ENCODE measurements at regions not wholly inside any gene's neighbourhood (a gene's known extent, or its start where the extent isn't known, plus 50 kb on each side); places are given as distances from the start of the nearest gene placed in this dataset.
"Not testable (repeated sequence)": the region's sequence is repeated elsewhere in the genome, so short reads cannot be mapped to it uniquely, and the experiment has no call there.

DNA sequence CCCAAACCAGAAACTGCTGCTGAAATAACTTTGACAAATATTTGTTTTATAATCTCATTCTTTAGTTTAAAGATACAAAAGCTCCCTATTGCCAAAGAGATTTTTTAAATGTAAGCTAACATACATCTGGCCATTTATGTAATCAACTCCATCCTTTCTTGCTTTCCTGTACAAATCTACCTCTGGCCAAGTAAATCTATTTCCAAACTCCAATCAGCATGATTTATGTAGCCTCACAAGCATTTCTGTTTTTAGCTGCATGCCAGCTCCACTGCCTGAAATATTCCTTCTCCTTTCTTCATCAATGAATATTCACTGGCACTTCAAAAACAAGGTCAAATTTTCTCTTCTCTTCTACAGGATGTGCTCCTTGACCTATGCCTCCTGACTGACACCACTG is 80.0 kb downstream of the SHOX2 start:
- no peak for DNase-seq

DNA sequence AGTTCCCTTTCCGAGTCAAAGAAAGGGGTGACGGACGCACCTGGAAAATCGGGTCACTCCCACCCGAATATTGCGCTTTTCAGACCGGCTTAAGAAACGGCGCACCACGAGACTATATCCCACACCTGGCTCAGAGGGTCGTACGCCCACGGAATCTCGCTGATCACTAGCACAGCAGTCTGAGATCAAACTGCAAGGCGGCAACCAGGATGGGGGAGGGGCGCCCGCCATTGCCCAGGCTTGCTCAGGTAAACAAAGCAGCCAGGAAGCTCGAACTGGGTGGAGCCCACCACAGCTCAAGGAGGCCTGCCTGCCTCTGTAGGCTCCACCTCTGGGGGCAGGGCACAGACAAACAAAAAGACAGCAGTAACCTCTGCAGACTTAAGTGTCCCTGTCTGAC is 86.3 kb downstream of the SHOX2 start:
- not testable (repeated sequence) for DNase-seq

DNA sequence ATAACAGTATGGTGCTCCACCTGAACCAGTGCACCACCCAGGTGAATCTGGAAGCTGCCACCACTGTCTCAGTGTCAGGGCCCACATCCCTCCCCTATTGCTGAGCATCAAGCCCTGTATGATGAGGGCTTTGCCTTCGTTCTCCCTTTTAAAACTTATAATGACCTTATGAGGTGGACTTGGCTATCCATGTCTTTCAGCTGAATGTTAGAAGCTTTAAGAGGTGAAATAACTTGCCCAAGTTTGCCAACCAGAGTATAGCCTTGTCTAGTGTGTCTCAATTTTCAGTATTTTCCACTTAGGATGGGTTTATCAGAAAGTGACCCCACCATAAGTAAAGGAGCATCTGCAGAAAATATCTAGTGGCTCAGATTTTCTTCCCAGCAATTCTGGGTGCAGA is 87.8 kb downstream of the SHOX2 start:
- no peak for DNase-seq

- no peak for DNase-seq
Measured at GRCh38 chr3:158012901-158013300, 93.3 kb downstream of the SHOX2 start.

GRCh38 chr3:158005391-158006100 is 100.7 kb downstream of the SHOX2 start:
- no peak for DNase-seq

- DNase-seq, result no peak
Measured at GRCh38 chr3:157999246-157999645, 107.0 kb downstream of the SHOX2 start.

DNA sequence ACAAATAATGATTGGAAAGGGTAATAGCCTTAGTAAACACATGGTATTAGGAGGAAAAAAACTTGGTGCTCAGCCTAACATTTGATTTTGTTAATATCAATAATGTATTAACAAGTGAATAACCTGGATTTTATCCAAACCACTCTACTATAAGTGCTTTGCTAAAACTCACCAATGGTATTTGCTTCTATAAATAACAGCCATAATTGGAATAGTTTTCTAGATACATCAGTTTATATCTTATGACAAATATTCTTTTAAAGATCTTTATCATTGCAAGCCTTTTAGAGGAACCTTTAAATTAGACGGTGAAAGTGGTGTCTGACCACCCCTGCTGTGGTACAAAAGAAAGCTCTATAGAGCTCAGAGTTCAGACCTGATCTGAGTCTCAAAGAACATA is 123.9 kb downstream of the SHOX2 start:
- DNase-seq, result no peak

GRCh38 chr3:157981819-157982218 is 124.4 kb downstream of the SHOX2 start:
- no peak for DNase-seq

- DNase-seq, result no peak
Measured at GRCh38 chr3:157979022-157979421, 127.2 kb downstream of the SHOX2 start.

GRCh38 chr3:157961665-157962064 is 144.6 kb downstream of the SHOX2 start:
- DNase-seq, result no peak

DNA sequence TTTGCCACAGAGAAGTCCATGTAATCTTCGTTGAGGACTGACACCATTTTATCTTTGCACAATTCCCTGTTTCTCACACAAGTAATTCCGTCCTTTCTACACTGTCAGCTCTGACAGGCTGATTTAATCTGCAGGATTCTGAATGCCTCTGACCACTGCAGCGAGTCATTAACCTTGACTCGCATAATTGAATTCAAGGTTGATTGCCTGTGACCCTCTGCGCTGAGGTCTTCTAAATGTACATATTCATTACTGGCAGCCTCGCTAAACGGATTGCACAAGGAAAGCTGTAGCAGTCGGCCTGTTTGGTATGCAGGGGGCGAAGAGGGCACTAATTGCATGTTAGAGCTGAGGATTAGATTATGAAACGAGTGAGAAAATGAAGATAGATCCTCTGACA is 147.8 kb downstream of the SHOX2 start:
- DNase-seq, result no peak

DNA sequence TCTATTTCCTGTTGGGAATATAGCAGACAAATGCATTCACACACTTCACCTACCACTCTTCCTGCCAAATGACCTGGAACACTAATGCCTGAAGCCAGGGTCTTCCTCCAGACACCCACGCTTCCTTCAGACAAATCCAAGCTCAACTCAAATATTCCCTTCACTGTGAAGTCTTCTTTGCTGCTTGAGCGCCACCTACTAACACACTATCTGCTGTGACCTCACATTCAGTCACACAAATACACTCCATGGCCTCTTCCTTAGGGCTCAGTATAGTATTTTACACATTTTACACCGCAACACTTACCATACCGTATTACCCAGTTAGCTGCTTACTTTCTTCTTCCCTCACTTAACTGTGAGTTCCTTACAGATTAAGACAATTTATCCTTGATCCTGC is 149.4 kb downstream of the SHOX2 start:
- DNase-seq, result no peak

GRCh38 chr3:157956176-157956575 is 150.0 kb downstream of the SHOX2 start:
- DNase-seq, result no peak

DNA sequence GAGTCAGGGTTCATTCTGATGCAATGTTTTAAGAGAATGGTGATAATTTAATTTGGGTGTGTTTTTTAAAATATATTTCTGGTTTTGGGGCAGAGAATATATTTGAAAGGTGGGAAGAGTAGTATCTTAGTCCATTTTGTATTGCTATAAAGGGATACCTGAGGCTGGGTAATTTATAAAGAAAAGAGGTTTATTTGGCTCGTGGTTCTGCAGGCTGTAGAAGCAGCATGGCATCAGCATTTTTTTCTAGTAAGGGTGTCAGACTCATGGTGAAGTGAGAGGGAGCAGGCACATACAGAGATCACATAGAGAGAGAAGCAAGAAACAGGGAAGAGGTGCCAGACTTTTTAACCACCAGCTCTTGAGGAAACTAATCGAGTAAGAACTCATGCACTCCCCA is 152.7 kb downstream of the SHOX2 start:
- no peak for DNase-seq

DNA sequence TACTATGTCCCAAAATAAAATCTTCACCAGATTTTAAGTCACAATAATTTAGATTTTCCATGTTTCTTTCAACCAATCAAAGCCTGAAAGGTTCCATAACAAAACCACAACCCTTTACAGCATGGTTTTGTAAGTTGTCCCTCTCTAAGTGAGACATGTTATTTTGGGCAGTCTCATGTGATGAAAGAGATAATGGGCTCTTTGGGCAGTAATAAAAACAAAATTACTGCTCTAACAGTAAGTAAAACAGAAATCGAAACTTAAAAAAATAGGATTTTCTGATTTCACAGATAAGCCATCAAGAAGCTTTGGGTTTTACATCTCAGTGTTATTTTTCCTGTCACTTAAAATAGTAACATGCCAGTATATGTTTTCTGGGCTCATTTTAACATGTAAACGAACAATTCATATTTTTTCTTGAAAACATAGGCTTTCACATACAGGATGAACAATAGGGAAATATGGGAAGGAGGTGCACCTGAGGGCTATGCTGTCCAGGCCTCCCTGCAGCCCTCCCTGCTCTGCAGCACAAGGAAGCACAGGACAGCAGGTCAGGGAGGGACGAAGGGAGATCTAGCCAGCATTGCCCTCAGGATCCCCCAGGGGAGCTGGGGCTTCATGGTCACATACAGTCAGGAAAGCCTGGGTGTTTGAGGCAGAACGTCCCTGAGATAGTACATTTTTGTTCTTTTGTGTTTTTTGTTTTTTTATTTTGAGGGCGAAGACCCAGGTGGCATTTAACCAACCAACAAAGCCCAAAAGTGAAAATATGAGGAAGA is 157.4 kb downstream of the SHOX2 start:
- DNase-seq, result no peak

DNA sequence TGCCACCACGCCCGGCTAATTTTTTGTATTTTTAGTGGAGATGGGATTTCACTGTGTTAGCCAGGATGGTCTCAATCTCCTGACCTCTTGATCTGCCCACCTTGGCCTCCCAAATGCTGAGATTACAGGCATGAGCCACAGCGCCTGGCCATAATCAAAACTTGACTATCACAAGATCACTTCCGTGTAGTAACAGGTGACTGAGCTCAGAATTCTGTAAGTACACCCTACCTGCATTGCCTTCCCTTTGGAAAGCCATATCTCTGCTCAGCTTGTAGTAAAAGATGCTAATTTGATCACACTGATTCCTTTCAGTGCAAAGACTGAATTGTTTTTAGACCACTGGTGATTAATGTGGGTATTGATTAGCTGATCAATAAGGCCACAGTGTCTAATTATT is 167.1 kb downstream of the SHOX2 start:
- no peak for DNase-seq

DNA sequence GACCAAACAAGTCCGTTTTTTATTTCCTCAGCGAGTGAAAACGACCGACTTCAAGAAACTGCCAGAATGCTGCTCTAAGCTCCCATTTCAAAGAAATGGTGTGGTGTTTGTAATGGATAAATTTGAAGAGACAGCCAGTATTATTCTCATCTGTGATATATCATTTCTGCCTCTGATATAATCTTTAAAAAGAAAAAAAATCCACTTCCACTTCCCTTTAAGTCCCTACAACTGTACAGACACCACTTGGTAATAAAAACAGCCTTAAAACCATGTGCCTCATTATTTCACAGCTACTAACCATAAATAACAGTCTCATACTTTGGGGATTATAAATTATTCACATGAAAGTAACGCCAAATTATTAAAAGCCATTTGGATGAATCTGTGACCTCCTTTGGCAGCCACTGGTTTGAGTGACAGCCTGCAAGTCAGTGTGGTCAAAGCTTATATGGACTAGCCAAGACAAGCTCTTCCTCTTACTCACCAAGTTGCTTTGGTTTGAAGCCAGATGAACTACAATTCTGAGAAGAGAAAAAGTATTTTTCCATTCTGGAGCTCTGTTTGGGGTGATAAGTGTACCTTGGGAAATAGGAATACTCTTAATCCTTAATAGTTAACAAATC is 168.0 kb downstream of the SHOX2 start:
- DNase-seq, result no peak

GRCh38 chr3:157931517-157931916 is 174.7 kb downstream of the SHOX2 start:
- no peak for DNase-seq

DNA sequence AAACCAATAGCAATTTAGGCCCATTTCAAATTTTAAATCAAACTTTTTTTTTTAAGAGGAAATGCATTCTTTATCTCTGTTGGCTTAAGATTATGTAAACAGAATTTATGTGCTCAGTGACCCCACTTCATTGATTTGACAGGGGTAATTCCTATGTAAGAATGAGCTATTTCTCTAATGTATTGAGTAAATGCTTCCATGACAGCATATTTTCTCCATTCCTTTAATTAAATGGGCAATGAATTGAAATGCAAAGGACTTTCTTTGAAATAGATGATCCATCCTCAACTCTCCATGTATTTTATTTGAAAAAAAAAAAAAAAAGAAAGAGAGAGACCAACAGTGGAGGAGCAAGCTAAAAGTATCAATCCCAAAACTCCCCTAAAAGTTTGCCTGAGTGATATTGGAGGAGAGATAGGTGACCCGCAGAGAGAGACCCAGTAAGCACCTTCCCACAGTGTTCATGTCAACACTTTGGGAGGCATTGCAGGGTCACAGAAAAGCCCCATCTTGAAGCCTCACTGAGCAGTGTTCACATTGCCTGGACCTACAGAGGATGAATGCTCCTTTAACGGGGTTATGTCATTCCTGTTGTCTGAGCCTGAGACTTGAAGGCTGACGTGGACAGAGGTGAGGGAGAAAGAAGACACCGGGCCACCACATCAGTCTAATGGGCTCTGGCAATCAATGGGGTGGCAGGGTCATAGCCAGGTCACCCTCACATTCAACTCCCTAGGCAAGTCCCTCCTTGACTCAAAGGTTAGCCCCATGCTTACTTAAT is 176.0 kb downstream of the SHOX2 start:
- no peak for DNase-seq

DNA sequence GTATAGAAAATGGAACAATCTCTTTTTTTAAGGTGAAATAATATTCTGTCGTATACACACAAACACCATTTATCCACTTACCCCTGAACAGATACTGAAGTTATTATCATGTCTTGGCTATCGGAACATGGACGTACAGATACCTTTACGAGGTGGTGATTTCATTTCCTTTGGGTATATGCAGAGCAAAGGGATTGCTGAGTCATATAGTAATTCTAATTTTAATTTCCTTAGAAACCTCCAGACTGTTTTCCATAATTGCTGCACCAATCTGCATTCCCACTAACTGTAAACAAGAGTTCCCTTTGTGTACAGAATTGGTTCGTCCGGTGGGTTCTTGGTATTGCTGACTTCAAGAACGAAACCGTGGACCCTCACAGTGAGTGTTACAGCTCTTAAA is 179.4 kb downstream of the SHOX2 start:
- no peak for DNase-seq

DNA sequence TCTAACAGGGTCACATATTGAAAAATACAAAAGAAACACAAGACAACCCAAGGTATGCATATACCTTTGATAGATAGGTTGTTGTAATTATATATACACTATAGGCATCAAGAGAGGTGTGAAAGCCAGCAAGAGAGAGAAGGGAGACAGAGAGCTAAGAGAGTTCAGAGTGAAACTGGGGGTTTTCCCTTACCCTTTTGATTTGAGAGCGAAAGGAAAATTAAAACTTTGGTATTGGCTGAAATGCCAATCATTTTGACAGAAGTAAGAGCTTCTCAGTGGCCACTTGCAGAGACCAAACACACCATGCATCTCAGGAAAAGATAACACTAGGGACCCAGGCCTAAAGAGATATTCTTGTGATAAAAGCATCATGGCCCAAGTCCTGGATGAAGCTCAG is 183.6 kb downstream of the SHOX2 start:
- no peak for DNase-seq

- no peak for DNase-seq
Measured at GRCh38 chr3:157921811-157922210, 184.4 kb downstream of the SHOX2 start.
